H1 (cell line): ENCODE measurements at regions not wholly inside any gene's neighbourhood (a gene's known extent, or its start where the extent isn't known, plus 50 kb on each side); places are given as distances from the start of the nearest gene placed in this dataset.

Experiments used
- CBX5 ChIP-seq: fragments of 300-800, 300-1000 bp; sonication (generic); IDR thresholded peaks from 2 replicates; pipeline ENCODE4 v1.7.1; 2016; ENCODE audit warnings: antibody characterized with exemption, low read length, low read depth
- CBX8 ChIP-seq: fragments of 300-800, 300-1000 bp; sonication (generic); IDR thresholded peaks from 2 replicates; pipeline ENCODE4 v1.7.1; 2016; ENCODE audit warnings: low read depth, low read length, borderline replicate concordance
- CHD1 ChIP-seq: IDR thresholded peaks from 2 replicates; pipeline ENCODE4 v1.6.1; 2012; ENCODE audit warnings: low read depth, low read length, improper control_type of control experiment
- CHD7 ChIP-seq: fragments of 300-600 bp; sonication (generic); IDR thresholded peaks from 2 replicates; pipeline ENCODE4 v1.7.1; 2012; ENCODE audit warnings: low read length, moderate library complexity, mild to moderate bottlenecking, inconsistent platforms; ENCODE audit not compliant: insufficient replicate concordance
- EGR1 ChIP-seq: IDR thresholded peaks from 2 replicates; pipeline ENCODE4 v1.6.1; 2011; ENCODE audit warnings: low read depth, low read length, borderline replicate concordance
- GTF2F1 ChIP-seq: IDR thresholded peaks from 2 replicates; pipeline ENCODE4 v1.6.1; 2012; ENCODE audit warnings: low read depth, low read length, improper control_type of control experiment, borderline replicate concordance
- JUND ChIP-seq: IDR thresholded peaks from 2 replicates; pipeline ENCODE4 v1.6.1; 2011; ENCODE audit warnings: mild to moderate bottlenecking, improper control_type of control experiment, low read length
- POLR2AphosphoS5 ChIP-seq: IDR thresholded peaks from 2 replicates; pipeline ENCODE4 v1.6.1; 2011; ENCODE audit warnings: low read depth, low read length
- POU5F1 ChIP-seq: IDR thresholded peaks from 2 replicates; pipeline ENCODE4 v1.6.1; 2011; ENCODE audit warnings: low read depth, mild to moderate bottlenecking, low read length, moderate library complexity
- SAP30 ChIP-seq: fragments of 300-600 bp; sonication (generic); IDR thresholded peaks from 2 replicates; pipeline ENCODE4 v1.7.1; 2012; ENCODE audit warnings: low read length, moderate library complexity, mild to moderate bottlenecking, inconsistent platforms; ENCODE audit not compliant: insufficient read depth, insufficient replicate concordance
- SIRT6 ChIP-seq: IDR thresholded peaks from one replicate; pipeline ENCODE4 v1.7.1; 2012; ENCODE audit warnings: low read length, inconsistent platforms
- USF2 ChIP-seq: IDR thresholded peaks from 2 replicates; pipeline ENCODE4 v1.6.1; 2011; ENCODE audit warnings: low read length, improper control_type of control experiment

DNA sequence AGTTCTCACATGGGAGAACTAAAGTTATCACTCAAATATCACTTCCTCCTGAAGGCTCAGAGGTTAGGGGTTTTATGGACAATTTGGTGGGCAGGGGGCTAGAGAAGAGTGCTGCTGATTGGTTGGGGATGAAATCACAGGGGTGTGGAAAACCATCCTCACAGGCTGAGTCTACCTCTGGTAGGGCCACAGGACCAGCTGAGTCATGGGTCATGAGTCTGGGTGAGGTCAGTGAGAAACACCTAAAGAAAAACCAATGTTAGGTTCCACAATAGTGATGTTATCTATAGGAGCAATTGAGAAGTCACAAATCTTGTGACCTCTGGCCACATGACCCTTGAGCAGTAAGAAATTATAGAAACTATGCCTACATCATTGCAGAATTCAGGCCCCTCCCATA is 203.3 kb upstream of the TARS1 start (continued):
- TF ChIP-seq CHD7 = no peak
- TF ChIP-seq SIRT6 = no peak
- no peak for TF ChIP-seq CBX8
- TF ChIP-seq CBX5 = no peak
- TF ChIP-seq CHD1 = no peak
- no peak for TF ChIP-seq USF2
- TF ChIP-seq GTF2F1 = no peak
- no peak for TF ChIP-seq POLR2AphosphoS5
- TF ChIP-seq JUND = no peak
- no peak for TF ChIP-seq EGR1
- no peak for TF ChIP-seq POU5F1
- no peak for TF ChIP-seq SAP30
